DND-41 (cell line): ENCODE measurements at regions not wholly inside any gene's neighbourhood (a gene's known extent, or its start where the extent isn't known, plus 50 kb on each side); places are given as distances from the start of the nearest gene placed in this dataset.
"Not testable (repeated sequence)": the region's sequence is repeated elsewhere in the genome, so short reads cannot be mapped to it uniquely, and the experiment has no call there.

Experiments
- ATAC-seq: fragments of 200-7000 bp; cut with Tn5 transposase; 3 replicates; pipeline ENCODE4 v1.9.1; 2021; ENCODE audit warnings: low read depth; ENCODE audit not compliant: insufficient read depth
- DNase-seq: peaks from one replicate; pipeline ENCODE4 v3.0.0-alpha.2; 2020
- H2AFZ ChIP-seq: 2 replicates; pipeline ENCODE4 v1.6.0; 2012; ENCODE audit warnings: low read depth, low read length
- H3K27ac ChIP-seq: 2 replicates; pipeline ENCODE4 v1.5.1; 2012; ENCODE audit warnings: low read length, inconsistent platforms
- H3K27me3 ChIP-seq: fragments of 200-600 bp; sonication (generic); 2 replicates; pipeline ENCODE4 v1.6.0; 2012; ENCODE audit warnings: low read length, mild to moderate bottlenecking, inconsistent platforms; ENCODE audit not compliant: insufficient read depth, poor library complexity
- H3K36me3 ChIP-seq: 2 replicates; pipeline ENCODE4 v1.5.1; 2012; ENCODE audit warnings: low read length, inconsistent platforms; ENCODE audit not compliant: insufficient read depth
- H3K4me1 ChIP-seq: 2 replicates; pipeline ENCODE4 v1.5.1; 2012; ENCODE audit warnings: mild to moderate bottlenecking, low read length; ENCODE audit not compliant: insufficient read depth
- H3K4me2 ChIP-seq: 2 replicates; pipeline ENCODE4 v1.6.0; 2012; ENCODE audit warnings: mild to moderate bottlenecking, moderate library complexity, low read length, inconsistent platforms; ENCODE audit not compliant: insufficient read depth
- H3K4me3 ChIP-seq, 2 experiments: fragments of 200-600 bp in 1 of 2; shearing (Covaris generic) in 1 of 2; 2 replicates each; pipeline ENCODE4 v1.5.1; 2012 to 2016; ENCODE audit warnings: inconsistent platforms in 2 of 2, low read length in 2 of 2, mild to moderate bottlenecking in 2 of 2, low read depth in 1 of 2, moderate library complexity in 1 of 2
- H3K79me2 ChIP-seq: 2 replicates; pipeline ENCODE4 v1.6.0; 2012; ENCODE audit warnings: low read length, inconsistent platforms; ENCODE audit not compliant: insufficient read depth
- H3K9ac ChIP-seq: 2 replicates; pipeline ENCODE4 v1.6.0; 2012; ENCODE audit warnings: low read depth, mild to moderate bottlenecking, inconsistent platforms, low read length, moderate library complexity
- H3K9me3 ChIP-seq: 2 replicates; pipeline ENCODE4 v1.5.1; 2012; ENCODE audit warnings: low read length, moderate library complexity, mild to moderate bottlenecking, inconsistent platforms; ENCODE audit not compliant: insufficient read depth, severe bottlenecking
- H4K20me1 ChIP-seq: 2 replicates; pipeline ENCODE4 v1.6.0; 2012; ENCODE audit warnings: low read length; ENCODE audit not compliant: insufficient read depth
- EZH2 ChIP-seq: IDR thresholded peaks from 3 replicates; pipeline ENCODE4 v1.6.1; 2012; ENCODE audit warnings: borderline replicate concordance, low read depth, mild to moderate bottlenecking, moderate library complexity, low read length, inconsistent platforms; ENCODE audit not compliant: severe bottlenecking
- TF ChIP-seq, protein P1 (sequence below): IDR thresholded peaks from 2 replicates; pipeline ENCODE4 v1.5.1; 2012; ENCODE audit warnings: borderline replicate concordance, low read length, moderate library complexity, mild to moderate bottlenecking; ENCODE audit not compliant: poor library complexity, severe bottlenecking; ENCODE audit errors: extremely low read depth

DNA sequence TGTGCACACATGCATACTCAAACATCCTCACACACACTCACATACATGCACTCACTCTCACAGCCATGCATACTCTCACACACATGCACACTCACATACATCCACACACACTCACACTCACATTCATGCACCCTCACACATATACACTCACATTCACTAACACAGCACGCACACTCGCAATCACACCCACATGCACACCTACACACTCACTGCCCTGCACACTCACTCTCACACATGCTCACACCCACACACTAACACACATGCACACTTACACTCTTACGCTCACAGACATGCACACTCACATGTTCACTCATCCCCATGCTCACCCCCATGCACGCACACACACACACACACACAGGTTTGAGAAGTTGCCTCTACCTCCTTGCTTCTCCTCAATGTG lies 63.2 kb upstream of the SFSWAP start:
- DNase-seq = no peak
- no peak for ATAC-seq
- H3K79me2 ChIP-seq = no peaks in the 10 kb centered on the region
- TF ChIP-seq, protein P1, sequence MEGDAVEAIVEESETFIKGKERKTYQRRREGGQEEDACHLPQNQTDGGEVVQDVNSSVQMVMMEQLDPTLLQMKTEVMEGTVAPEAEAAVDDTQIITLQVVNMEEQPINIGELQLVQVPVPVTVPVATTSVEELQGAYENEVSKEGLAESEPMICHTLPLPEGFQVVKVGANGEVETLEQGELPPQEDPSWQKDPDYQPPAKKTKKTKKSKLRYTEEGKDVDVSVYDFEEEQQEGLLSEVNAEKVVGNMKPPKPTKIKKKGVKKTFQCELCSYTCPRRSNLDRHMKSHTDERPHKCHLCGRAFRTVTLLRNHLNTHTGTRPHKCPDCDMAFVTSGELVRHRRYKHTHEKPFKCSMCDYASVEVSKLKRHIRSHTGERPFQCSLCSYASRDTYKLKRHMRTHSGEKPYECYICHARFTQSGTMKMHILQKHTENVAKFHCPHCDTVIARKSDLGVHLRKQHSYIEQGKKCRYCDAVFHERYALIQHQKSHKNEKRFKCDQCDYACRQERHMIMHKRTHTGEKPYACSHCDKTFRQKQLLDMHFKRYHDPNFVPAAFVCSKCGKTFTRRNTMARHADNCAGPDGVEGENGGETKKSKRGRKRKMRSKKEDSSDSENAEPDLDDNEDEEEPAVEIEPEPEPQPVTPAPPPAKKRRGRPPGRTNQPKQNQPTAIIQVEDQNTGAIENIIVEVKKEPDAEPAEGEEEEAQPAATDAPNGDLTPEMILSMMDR = no peak
- TF ChIP-seq EZH2 = no peak
- no peaks in the 10 kb centered on the region for H3K27me3 ChIP-seq
- H3K27ac ChIP-seq = no peak overlapping the region
- no peak overlapping the region for H2AFZ ChIP-seq
- H3K9me3 ChIP-seq = no peaks in the 10 kb centered on the region
- no peak overlapping the region for H3K4me3 ChIP-seq
- no peaks in the 10 kb centered on the region for H3K36me3 ChIP-seq
- no peak overlapping the region for H3K9ac ChIP-seq
- H3K4me2 ChIP-seq = no peak overlapping the region
- no peaks in the 10 kb centered on the region for H3K4me1 ChIP-seq
- H4K20me1 ChIP-seq = no peaks in the 10 kb centered on the region; the same call in 1 of the 2 replicates

GRCh38 chr12:131655469-131656174 lies 55.3 kb upstream of the SFSWAP start:
- not testable (repeated sequence) for H3K9ac ChIP-seq, H4K20me1 ChIP-seq, H3K9me3 ChIP-seq, H3K4me2 ChIP-seq, H3K36me3 ChIP-seq, H3K79me2 ChIP-seq, H3K27me3 ChIP-seq, ATAC-seq, H2AFZ ChIP-seq, H3K27ac ChIP-seq, H3K4me1 ChIP-seq, H3K4me3 ChIP-seq, DNase-seq

DNA sequence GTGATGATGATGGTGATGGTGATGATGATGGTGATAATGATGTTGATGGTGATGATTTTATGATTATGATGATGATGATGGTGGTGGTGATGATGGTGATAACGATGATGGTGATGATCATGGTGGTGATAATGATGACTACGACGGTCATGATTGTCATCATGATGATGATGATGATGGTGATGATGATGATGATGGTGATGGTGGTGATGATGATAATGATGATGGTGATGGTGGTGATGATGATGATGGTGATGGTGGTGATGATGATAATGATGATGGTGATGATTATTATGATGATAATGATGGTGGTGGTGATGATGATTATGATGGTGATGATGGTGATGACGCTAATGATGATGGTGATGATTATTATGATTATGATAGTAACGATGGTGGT lies 54.1 kb upstream of the SFSWAP start:
- DNase-seq, H3K4me1 ChIP-seq, H3K4me3 ChIP-seq, ATAC-seq, H3K27ac ChIP-seq, H3K36me3 ChIP-seq, H3K9ac ChIP-seq, H3K4me2 ChIP-seq, H4K20me1 ChIP-seq, H3K9me3 ChIP-seq, H3K27me3 ChIP-seq, H3K79me2 ChIP-seq, H2AFZ ChIP-seq: not testable (repeated sequence)

- not testable (repeated sequence) for H3K36me3 ChIP-seq, H3K4me2 ChIP-seq, H3K27ac ChIP-seq, ATAC-seq, H4K20me1 ChIP-seq, H3K27me3 ChIP-seq, H3K9ac ChIP-seq, H3K79me2 ChIP-seq, H3K9me3 ChIP-seq, H2AFZ ChIP-seq, H3K4me1 ChIP-seq, DNase-seq, H3K4me3 ChIP-seq
Observed at GRCh38 chr12:131658605-131659004, 52.3 kb upstream of the SFSWAP start.

DNA sequence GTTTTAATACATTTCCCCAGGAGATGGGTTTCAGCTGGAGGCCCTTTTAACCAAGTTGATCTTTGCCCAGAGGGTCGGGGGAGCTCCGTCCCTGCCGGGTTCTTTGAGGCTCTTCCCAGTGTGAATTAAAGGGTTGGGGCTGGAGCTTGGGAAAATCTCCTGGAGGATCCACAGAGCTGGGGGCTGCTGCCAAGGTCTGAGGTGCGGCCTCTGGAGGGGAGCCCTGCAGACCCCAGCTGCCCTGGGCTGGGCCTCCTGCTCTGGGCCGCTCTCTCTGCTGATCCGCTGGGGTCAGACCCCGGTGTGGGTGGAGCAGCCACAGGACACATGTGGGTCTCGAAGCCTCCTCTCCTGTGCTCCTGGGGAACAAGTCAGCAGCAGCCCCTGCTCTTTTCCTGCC lies 51.4 kb upstream of the SFSWAP start:
- not testable (repeated sequence) for H3K9ac ChIP-seq, H3K4me1 ChIP-seq, ATAC-seq

DNA sequence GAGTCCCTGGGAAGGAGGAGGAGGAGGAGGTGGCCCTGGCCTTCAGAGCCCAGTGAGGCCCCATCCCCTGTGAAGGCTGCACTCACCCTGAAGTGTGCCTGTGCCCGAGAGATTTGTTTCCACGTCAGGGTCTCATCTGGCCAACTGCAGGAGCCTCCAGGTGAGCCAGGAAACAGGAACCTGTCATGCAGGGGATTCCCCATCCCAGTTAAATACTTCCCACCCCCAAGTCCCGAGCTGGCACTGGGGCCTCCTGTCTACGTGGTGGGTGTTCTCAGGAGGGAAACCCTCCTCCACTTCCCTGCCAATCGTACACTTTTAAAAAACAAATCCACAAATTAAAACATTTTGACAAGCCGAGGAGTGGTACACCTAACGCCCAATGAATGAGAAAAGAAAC lies 50.9 kb upstream of the SFSWAP start:
- H3K4me2 ChIP-seq, DNase-seq, H3K27ac ChIP-seq, H3K36me3 ChIP-seq, H3K4me3 ChIP-seq, H3K9me3 ChIP-seq, H3K27me3 ChIP-seq, ATAC-seq, H3K4me1 ChIP-seq, H4K20me1 ChIP-seq, H3K79me2 ChIP-seq, H2AFZ ChIP-seq, H3K9ac ChIP-seq: not testable (repeated sequence)

More for the DNA sequence above, 51.4 kb upstream of the SFSWAP start:
- not testable (repeated sequence) for H3K27ac ChIP-seq, DNase-seq, H3K79me2 ChIP-seq, H3K4me2 ChIP-seq, H3K36me3 ChIP-seq, H3K4me3 ChIP-seq, H3K9me3 ChIP-seq, H4K20me1 ChIP-seq, H3K27me3 ChIP-seq, H2AFZ ChIP-seq

- H2AFZ ChIP-seq, H3K79me2 ChIP-seq, H3K4me1 ChIP-seq, H3K9me3 ChIP-seq, H3K27ac ChIP-seq, H3K9ac ChIP-seq, ATAC-seq, H3K36me3 ChIP-seq, H3K27me3 ChIP-seq, H4K20me1 ChIP-seq, H3K4me3 ChIP-seq, H3K4me2 ChIP-seq, DNase-seq: not testable (repeated sequence)
Observed at GRCh38 chr12:131660401-131660800, 50.5 kb upstream of the SFSWAP start.
